Natural killer cell (primary cell): ENCODE measurements at regions not wholly inside any gene's neighbourhood (a gene's known extent, or its start where the extent isn't known, plus 50 kb on each side); places are given as distances from the start of the nearest gene placed in this dataset.

Source experiments
- ATAC-seq, 3 donors: fragments of 150-1000 bp in 2 of 3; fragments of 200-7000 bp in 1 of 3; cut with Tn5 transposase; 1 replicate in 1 of 3; 2 replicates in 2 of 3; pipeline ENCODE4 v1.10.0; 2021; ENCODE audit warnings: mild to moderate bottlenecking in 2 of 3, moderate library complexity in 2 of 3
- DNase-seq, 2 donors: peaks; one replicate each; pipeline versions ENCODE4 v3.0.0 to v3.0.0-alpha.2; 2013 to 2021; ENCODE audit warnings: mixed read lengths in 1 of 2
- H3K27ac ChIP-seq: one replicate; pipeline ENCODE4 v1.5.1; 2013; ENCODE audit warnings: mild to moderate bottlenecking, low read length
- H3K27me3 ChIP-seq: one replicate; pipeline ENCODE4 v1.6.1; 2013; ENCODE audit warnings: low read length; ENCODE audit not compliant: control insufficient read depth, insufficient read depth
- H3K36me3 ChIP-seq: one replicate; pipeline ENCODE4 v1.6.1; 2013; ENCODE audit warnings: low read length; ENCODE audit not compliant: control insufficient read depth, insufficient read depth
- H3K4me1 ChIP-seq: one replicate; pipeline ENCODE4 v1.6.1; 2013; ENCODE audit warnings: low read length; ENCODE audit not compliant: control insufficient read depth, insufficient read depth
- H3K4me3 ChIP-seq: one replicate; pipeline ENCODE4 v1.5.1; 2013; ENCODE audit warnings: low read length
- H3K9me3 ChIP-seq: one replicate; pipeline ENCODE4 v1.6.1; 2013; ENCODE audit warnings: low read length; ENCODE audit not compliant: control insufficient read depth, insufficient read depth
- H3K27ac Mint-ChIP-seq, 2 donors: one replicate each; pipeline ENCODE4 v1.8.0; 2022; ENCODE audit warnings: mild to moderate bottlenecking in 2 of 2, mixed read lengths in 2 of 2, moderate library complexity in 1 of 2
- H3K27me3 Mint-ChIP-seq, 2 donors: one replicate each; pipeline ENCODE4 v1.8.0; 2022; ENCODE audit warnings: low read depth in 2 of 2, mixed read lengths in 2 of 2
- H3K36me3 Mint-ChIP-seq: one replicate; pipeline ENCODE4 v1.8.0; 2022; ENCODE audit warnings: mixed read lengths
- H3K4me1 Mint-ChIP-seq, 2 donors: one replicate each; pipeline ENCODE4 v1.8.0; 2022; ENCODE audit warnings: mixed read lengths in 2 of 2
- H3K4me3 Mint-ChIP-seq: one replicate; pipeline ENCODE4 v1.8.0; 2022; ENCODE audit warnings: mild to moderate bottlenecking, moderate library complexity, mixed read lengths
- H3K9me3 Mint-ChIP-seq, 2 donors: one replicate each; pipeline ENCODE4 v1.8.0; 2022; ENCODE audit warnings: mixed read lengths in 2 of 2
- WGBS: methylation state at CpG from one replicate; pipeline ENCODE4 v1.1.7; 2013; ENCODE audit warnings: missing lambda C conversion rate; ENCODE audit not compliant: insufficient coverage; 5-methylcytosine and 5-hydroxymethylcytosine counted together
- intact Hi-C: fragments of 100-400 bp; cut with micrococcal nuclease; formaldehyde crosslinking; loops from one replicate; pipeline ENCODE4 v1.14.2; 2022
- TF ChIP-seq, protein P1 (sequence below): fragments of 200-600 bp; IDR thresholded peaks from one replicate; pipeline ENCODE4 v1.8.0; 2022; ENCODE audit warnings: antibody characterized with exemption

DNA sequence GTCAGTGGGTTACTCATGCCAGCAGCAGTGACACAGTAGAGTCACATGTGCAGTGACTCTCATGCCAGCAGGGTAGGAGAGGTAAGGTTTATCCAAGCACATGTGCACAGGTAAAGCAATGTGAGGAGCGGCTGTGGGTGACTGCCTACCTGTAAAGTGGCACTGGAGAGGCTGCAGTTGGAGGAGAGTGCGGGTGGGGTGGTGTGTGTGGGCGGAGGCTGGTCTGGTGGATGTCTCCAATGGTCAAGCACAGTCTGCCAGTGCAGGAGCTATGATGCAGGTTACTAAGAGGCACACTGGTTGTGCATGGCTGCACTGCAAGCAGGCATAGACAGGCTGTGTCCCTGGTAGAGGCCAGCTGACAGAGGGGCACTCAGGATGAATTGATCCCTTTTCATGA, 588.2 kb upstream of the FTMT start:
- Mint-ChIP-seq H3K4me1 (no peaks in the 10 kb centered on the region), H3K4me3 (no peak overlapping the region), H3K27ac (no peak overlapping the region), H3K27me3 (no peaks in the 10 kb centered on the region), H3K9me3 (peaks cover 28 to 43% of the 10 kb centered on the region in 2 donors), H3K36me3 (peaks cover 17% of the 10 kb centered on the region)
- TF ChIP-seq, protein P1, sequence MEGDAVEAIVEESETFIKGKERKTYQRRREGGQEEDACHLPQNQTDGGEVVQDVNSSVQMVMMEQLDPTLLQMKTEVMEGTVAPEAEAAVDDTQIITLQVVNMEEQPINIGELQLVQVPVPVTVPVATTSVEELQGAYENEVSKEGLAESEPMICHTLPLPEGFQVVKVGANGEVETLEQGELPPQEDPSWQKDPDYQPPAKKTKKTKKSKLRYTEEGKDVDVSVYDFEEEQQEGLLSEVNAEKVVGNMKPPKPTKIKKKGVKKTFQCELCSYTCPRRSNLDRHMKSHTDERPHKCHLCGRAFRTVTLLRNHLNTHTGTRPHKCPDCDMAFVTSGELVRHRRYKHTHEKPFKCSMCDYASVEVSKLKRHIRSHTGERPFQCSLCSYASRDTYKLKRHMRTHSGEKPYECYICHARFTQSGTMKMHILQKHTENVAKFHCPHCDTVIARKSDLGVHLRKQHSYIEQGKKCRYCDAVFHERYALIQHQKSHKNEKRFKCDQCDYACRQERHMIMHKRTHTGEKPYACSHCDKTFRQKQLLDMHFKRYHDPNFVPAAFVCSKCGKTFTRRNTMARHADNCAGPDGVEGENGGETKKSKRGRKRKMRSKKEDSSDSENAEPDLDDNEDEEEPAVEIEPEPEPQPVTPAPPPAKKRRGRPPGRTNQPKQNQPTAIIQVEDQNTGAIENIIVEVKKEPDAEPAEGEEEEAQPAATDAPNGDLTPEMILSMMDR = no peak
- ATAC-seq = no peak
- Histone ChIP-seq H3K4me1 (no peaks in the 10 kb centered on the region), H3K4me3 (no peak overlapping the region), H3K27ac (no peak overlapping the region), H3K9me3 (peaks cover 17% of the 10 kb centered on the region), H3K36me3 (no peaks in the 10 kb centered on the region), H3K27me3 (no peaks in the 10 kb centered on the region)
- WGBS = 88% methylated on average over 3 of the region's 3 CpGs
- no peak for DNase-seq
- intact Hi-C loops = no loop called here

DNA sequence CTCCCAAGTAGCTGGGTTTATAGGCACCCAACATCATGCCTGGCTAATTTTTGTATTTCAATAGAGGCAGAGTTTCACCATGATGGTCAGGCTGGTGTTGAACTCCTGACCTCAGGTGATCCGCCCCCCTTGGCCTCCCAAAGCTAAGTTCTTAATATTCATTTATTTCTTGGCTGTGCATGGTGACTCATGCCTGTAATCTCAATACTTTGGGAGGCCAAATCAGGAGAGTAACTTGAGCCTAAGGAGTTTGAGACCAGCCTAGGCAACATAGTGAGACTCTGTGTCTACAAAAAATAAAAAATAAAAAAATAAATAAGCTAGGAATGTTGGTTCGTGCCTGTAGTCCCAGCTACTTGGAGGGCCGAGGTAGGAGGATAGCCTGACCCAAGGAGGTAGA, 587.1 kb upstream of the FTMT start:
- TF ChIP-seq, protein P1 = no peak
- Mint-ChIP-seq H3K36me3 (peaks cover 11% of the 10 kb centered on the region), H3K27me3 (no peaks in the 10 kb centered on the region), H3K27ac (no peak overlapping the region), H3K4me1 (no peaks in the 10 kb centered on the region), H3K4me3 (no peak overlapping the region), H3K9me3 (peaks cover 26 to 38% of the 10 kb centered on the region in 2 donors)
- DNase-seq = no peak
- H3K27ac ChIP-seq = no peak overlapping the region
- intact Hi-C loops = no loop called here
- WGBS = 81% methylated on average over 3 of the region's 3 CpGs
- no peaks in the 10 kb centered on the region for H3K4me1 ChIP-seq
- ATAC-seq = no peak
- peaks cover 17% of the 10 kb centered on the region for H3K9me3 ChIP-seq
- H3K27me3 ChIP-seq = no peaks in the 10 kb centered on the region
- H3K36me3 ChIP-seq = no peaks in the 10 kb centered on the region
- H3K4me3 ChIP-seq = no peak overlapping the region

DNA sequence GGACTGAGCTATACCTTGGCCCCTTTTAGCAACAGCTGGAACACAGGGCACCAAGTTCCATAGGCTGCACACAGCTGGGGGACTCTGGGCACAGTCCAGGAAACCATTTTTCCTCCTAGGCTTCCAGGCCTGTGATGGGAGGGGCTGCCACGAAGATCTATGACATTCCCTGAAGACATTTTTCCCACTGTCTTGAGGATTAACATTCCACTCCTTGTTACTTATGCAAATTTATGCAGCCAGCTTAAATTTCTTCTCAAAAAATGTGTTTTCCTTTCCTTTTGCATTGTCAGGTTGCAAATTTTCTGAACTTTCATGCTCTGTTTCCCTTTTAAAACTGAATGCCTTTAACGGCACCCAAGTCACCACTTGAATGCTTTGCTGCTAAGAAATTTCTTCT, 580.1 kb upstream of the FTMT start:
- no peaks in the 10 kb centered on the region for H3K27me3 Mint-ChIP-seq
- H3K4me1 ChIP-seq = no peaks in the 10 kb centered on the region
- H3K4me3 ChIP-seq = no peak overlapping the region
- no peaks in the 10 kb centered on the region for H3K27me3 ChIP-seq
- 78% methylated on average over 2 of the region's 2 CpGs for WGBS
- no peaks in the 10 kb centered on the region for H3K36me3 ChIP-seq
- H3K9me3 ChIP-seq = peaks cover 6% of the 10 kb centered on the region
- H3K27ac Mint-ChIP-seq = no peak overlapping the region
- TF ChIP-seq, protein P1 = no peak
- no peak overlapping the region for H3K27ac ChIP-seq
- peaks cover 11% of the 10 kb centered on the region for H3K36me3 Mint-ChIP-seq
- intact Hi-C loops = no loop called here
- ATAC-seq (no peak), DNase-seq (no peak)
- no peak overlapping the region for H3K4me3 Mint-ChIP-seq
- H3K4me1 Mint-ChIP-seq = no peaks in the 10 kb centered on the region
- peaks cover 21 to 22% of the 10 kb centered on the region in 2 donors for H3K9me3 Mint-ChIP-seq

DNA sequence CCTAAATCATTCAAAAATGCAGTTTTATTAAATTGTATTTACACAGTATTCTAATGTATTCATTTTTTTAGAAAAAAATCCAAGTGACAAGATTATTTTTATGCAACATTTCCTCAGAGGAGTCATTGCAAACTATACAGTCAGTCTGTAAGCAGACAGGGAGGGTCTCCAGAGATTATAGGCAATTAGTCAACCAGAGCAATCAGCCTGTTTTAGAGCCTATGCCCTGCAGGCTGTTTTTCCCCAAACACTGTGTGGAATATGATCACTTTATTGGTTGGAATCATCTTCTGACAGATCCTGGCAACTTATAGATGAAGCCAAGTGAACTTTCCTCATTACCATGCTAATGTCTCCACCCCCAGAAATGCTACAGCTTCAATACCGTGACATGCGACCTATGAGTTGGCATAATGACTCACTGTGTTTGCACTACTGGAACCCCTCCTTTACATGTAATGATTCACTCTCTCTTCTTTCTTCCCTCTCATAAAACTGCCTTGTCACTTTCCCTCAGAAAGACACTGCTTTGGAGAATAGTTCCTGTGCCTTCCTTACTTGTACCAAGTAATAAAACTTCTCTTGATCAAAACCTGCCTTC, 577.7 kb upstream of the FTMT start:
- Histone ChIP-seq H3K4me3 (no peak overlapping the region), H3K27ac (no peak overlapping the region), H3K27me3 (no peaks in the 10 kb centered on the region), H3K4me1 (no peaks in the 10 kb centered on the region), H3K9me3 (peaks cover 6% of the 10 kb centered on the region), H3K36me3 (no peaks in the 10 kb centered on the region)
- Mint-ChIP-seq H3K4me3 (no peak overlapping the region), H3K27ac (no peak overlapping the region), H3K4me1 (no peaks in the 10 kb centered on the region), H3K9me3 (peaks cover 13 to 15% of the 10 kb centered on the region in 2 donors), H3K36me3 (no peaks in the 10 kb centered on the region), H3K27me3 (no peaks in the 10 kb centered on the region)
- WGBS = 94% methylated on average over 2 of the region's 2 CpGs
- DNase-seq (no peak), ATAC-seq (no peak)
- TF ChIP-seq, protein P1 = no peak
- intact Hi-C loops = no loop called here
